Smooth muscle cell (in vitro differentiated cells): ENCODE measurements at regions not wholly inside any gene's neighbourhood (a gene's known extent, or its start where the extent isn't known, plus 50 kb on each side); places are given as distances from the start of the nearest gene placed in this dataset.

Source experiments
- DNase-seq: peaks from one replicate; lab custom pipeline; 2025; ENCODE audit not compliant: unreplicated experiment; lab: John Stamatoyannopoulos, UW
- H2AFZ ChIP-seq: fragments of 200-600 bp; sonication (generic); 2 replicates; pipeline ENCODE4 v1.6.0; 2016; ENCODE audit warnings: antibody characterized with exemption, low read depth, mild to moderate bottlenecking
- H3F3A ChIP-seq: fragments of 200-600 bp; sonication (generic); 2 replicates; pipeline ENCODE4 v1.6.0; 2017; ENCODE audit warnings: antibody characterized with exemption, low read depth
- H3K27ac ChIP-seq: fragments of 200-600 bp; sonication (generic); 2 replicates; pipeline ENCODE4 v1.5.1; 2016; ENCODE audit warnings: low read depth, mild to moderate bottlenecking
- H3K27me3 ChIP-seq: fragments of 200-600 bp; sonication (generic); 2 replicates; pipeline ENCODE4 v1.6.1; 2016; ENCODE audit warnings: low read depth, mild to moderate bottlenecking
- H3K36me3 ChIP-seq: fragments of 200-600 bp; sonication (generic); 2 replicates; pipeline ENCODE4 v1.5.1; 2016; ENCODE audit warnings: low read depth
- H3K4me1 ChIP-seq: fragments of 200-600 bp; sonication (generic); 2 replicates; pipeline ENCODE4 v1.5.1; 2016; ENCODE audit warnings: low read depth
- H3K4me2 ChIP-seq: fragments of 200-600 bp; sonication (generic); 2 replicates; pipeline ENCODE4 v1.6.0; 2016; ENCODE audit warnings: mild to moderate bottlenecking
- H3K4me3 ChIP-seq: fragments of 200-600 bp; sonication (generic); 2 replicates; pipeline ENCODE4 v1.5.1; 2016; ENCODE audit warnings: mild to moderate bottlenecking
- H3K79me2 ChIP-seq: fragments of 200-600 bp; sonication (generic); 2 replicates; pipeline ENCODE4 v1.6.0; 2016; ENCODE audit warnings: low read depth, mild to moderate bottlenecking
- H3K9ac ChIP-seq: fragments of 200-600 bp; sonication (generic); 2 replicates; pipeline ENCODE4 v1.6.0; 2016; ENCODE audit warnings: low read depth
- H3K9me3 ChIP-seq: fragments of 200-600 bp; sonication (generic); replicated peaks from 2 replicates; pipeline ENCODE4 v1.5.1; 2016; ENCODE audit warnings: low read depth
- H4K20me1 ChIP-seq: fragments of 200-600 bp; sonication (generic); 2 replicates; pipeline ENCODE4 v1.6.0; 2016; ENCODE audit warnings: low read depth
- WGBS: methylation state at CpG from one replicate; pipeline ENCODE4 v1.1.7; 2016; ENCODE audit warnings: low lambda C conversion rate; 5-methylcytosine and 5-hydroxymethylcytosine counted together
- TF ChIP-seq, protein P1 (sequence below): fragments of 200-600 bp; sonication (generic); IDR thresholded peaks from 2 replicates; pipeline ENCODE4 v1.5.1; 2017; ENCODE audit warnings: borderline replicate concordance, mild to moderate bottlenecking, antibody characterized with exemption; ENCODE audit not compliant: insufficient read depth, poor library complexity, severe bottlenecking

DNA sequence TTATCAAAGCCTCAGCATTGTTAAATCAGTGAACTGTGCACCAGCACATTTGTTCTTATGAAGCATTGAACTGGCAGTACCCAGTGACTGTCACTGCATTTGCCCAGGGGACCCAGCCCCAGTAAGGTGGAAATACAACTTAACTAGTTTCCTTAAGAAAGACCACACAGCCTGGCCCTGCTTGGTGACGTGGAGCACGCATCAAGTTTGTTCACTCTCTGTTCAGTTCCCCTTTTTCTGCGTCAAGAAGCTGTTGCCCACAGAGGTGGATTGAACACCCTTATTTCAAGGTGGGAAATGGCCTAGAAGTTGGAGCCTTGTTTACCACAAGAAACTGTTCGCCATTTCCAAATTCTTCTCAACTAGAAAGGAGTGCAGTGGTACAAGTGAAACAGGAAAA, 69.9 kb upstream of the AGBL1 start:
- Histone ChIP-seq H4K20me1 (no peaks in the 10 kb centered on the region), H3K4me1 (no peaks in the 10 kb centered on the region), H3K27me3 (no peaks in the 10 kb centered on the region), H3F3A (no peaks in the 10 kb centered on the region), H3K9ac (no peak overlapping the region), H3K27ac (no peak overlapping the region), H3K79me2 (no peaks in the 10 kb centered on the region), H3K9me3 (no peaks in the 10 kb centered on the region), H3K36me3 (no peaks in the 10 kb centered on the region), H3K4me2 (no peak overlapping the region), H2AFZ (no peak overlapping the region), H3K4me3 (no peak overlapping the region)
- 94% methylated on average over 4 of the region's 4 CpGs for WGBS
- TF ChIP-seq, protein P1, sequence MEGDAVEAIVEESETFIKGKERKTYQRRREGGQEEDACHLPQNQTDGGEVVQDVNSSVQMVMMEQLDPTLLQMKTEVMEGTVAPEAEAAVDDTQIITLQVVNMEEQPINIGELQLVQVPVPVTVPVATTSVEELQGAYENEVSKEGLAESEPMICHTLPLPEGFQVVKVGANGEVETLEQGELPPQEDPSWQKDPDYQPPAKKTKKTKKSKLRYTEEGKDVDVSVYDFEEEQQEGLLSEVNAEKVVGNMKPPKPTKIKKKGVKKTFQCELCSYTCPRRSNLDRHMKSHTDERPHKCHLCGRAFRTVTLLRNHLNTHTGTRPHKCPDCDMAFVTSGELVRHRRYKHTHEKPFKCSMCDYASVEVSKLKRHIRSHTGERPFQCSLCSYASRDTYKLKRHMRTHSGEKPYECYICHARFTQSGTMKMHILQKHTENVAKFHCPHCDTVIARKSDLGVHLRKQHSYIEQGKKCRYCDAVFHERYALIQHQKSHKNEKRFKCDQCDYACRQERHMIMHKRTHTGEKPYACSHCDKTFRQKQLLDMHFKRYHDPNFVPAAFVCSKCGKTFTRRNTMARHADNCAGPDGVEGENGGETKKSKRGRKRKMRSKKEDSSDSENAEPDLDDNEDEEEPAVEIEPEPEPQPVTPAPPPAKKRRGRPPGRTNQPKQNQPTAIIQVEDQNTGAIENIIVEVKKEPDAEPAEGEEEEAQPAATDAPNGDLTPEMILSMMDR, result no peak
- no peak for DNase-seq

DNA sequence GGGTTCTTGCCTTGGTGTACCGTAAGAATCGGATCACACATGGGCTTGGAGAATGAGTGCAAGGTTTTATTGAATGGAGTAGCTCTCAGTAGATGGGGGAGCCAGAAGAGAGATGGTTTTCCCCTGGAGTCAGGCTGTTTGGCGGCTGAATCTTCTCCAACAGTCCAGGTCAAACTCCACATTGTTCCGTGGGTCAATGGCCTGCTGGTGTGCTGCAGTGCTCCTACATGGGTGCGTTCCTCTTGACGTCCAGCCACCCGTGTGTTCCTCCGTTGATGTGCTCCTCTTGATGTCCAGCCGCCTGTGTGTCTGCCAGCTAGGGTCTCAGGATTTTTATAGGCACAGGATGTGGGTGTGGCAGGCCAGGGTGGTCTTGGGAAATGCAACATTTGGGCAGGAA, 69.3 kb upstream of the AGBL1 start:
- no peak for DNase-seq
- Histone ChIP-seq H3K4me1 (no peaks in the 10 kb centered on the region), H3K27ac (no peak overlapping the region), H3F3A (no peaks in the 10 kb centered on the region), H3K27me3 (no peaks in the 10 kb centered on the region), H3K9me3 (no peaks in the 10 kb centered on the region), H3K79me2 (no peaks in the 10 kb centered on the region), H2AFZ (no peak overlapping the region), H4K20me1 (no peaks in the 10 kb centered on the region), H3K4me2 (no peak overlapping the region), H3K9ac (no peak overlapping the region), H3K36me3 (no peaks in the 10 kb centered on the region), H3K4me3 (no peak overlapping the region)
- 93% methylated on average over 9 of the region's 9 CpGs for WGBS
- TF ChIP-seq, protein P1, result no peak

DNA sequence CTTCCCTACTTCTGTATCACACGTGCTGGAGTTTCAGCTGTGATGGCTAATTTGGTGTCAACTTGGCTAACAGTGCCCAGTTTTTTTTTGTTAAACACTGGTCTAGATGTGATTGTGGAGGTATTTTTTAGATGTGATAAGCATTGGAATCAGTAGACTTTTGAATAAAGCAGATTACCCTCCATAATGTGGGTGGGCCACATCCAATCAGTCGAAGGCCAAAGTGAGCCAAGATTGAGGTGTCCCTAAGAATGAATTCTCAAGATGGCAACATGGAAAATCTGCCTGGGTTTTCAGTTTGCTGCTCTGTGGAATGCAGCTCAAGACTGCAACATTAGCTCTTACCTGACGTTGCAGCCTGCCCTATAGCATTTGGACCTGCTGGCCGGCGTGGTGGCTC, 68.8 kb upstream of the AGBL1 start:
- H3K4me2 ChIP-seq, result no peak overlapping the region
- no peak overlapping the region for H3K9ac ChIP-seq
- no peaks in the 10 kb centered on the region for H4K20me1 ChIP-seq
- no peak overlapping the region for H3K4me3 ChIP-seq
- no peaks in the 10 kb centered on the region for H3K36me3 ChIP-seq
- H3F3A ChIP-seq, result no peaks in the 10 kb centered on the region
- no peaks in the 10 kb centered on the region for H3K9me3 ChIP-seq
- DNase-seq, result no peak
- no peaks in the 10 kb centered on the region for H3K79me2 ChIP-seq
- 96% methylated on average over 5 of the region's 5 CpGs for WGBS
- TF ChIP-seq, protein P1, result no peak
- H3K27me3 ChIP-seq, result no peaks in the 10 kb centered on the region
- no peak overlapping the region for H2AFZ ChIP-seq
- no peaks in the 10 kb centered on the region for H3K4me1 ChIP-seq
- H3K27ac ChIP-seq, result no peak overlapping the region

DNA sequence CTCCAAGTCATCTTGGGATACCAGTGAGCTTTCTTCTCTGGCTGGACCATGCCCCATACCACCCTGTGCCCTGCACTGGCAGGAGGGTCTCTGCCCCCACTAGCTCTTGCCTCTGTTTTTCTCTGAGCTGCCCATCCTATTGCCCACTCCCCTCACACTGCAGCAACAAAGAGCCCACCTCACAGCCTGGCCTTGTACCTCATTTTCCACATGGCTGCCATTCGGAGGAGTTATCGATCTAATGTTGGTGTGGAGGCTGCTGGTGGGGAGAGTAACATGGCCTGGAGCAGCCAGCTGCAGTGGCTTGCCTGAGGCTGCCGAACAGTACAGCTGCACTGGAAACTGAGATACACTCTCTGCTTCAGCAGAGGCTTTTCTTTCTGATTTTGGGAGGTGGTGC, 65.7 kb upstream of the AGBL1 start:
- no peak overlapping the region for H2AFZ ChIP-seq
- H3K4me2 ChIP-seq, result no peak overlapping the region
- no peak for DNase-seq
- TF ChIP-seq, protein P1, result no peak
- H3K4me3 ChIP-seq, result no peak overlapping the region
- 63% methylated on average over 3 of the region's 3 CpGs for WGBS
- no peak overlapping the region for H3K9ac ChIP-seq
- H3K4me1 ChIP-seq, result no peaks in the 10 kb centered on the region
- no peaks in the 10 kb centered on the region for H3K79me2 ChIP-seq
- no peaks in the 10 kb centered on the region for H3K9me3 ChIP-seq
- H3K36me3 ChIP-seq, result no peaks in the 10 kb centered on the region
- H3K27ac ChIP-seq, result no peak overlapping the region
- no peaks in the 10 kb centered on the region for H4K20me1 ChIP-seq
- H3F3A ChIP-seq, result no peaks in the 10 kb centered on the region
- H3K27me3 ChIP-seq, result no peaks in the 10 kb centered on the region
